IMR-90 (cell line): ENCODE measurements at regions not wholly inside any gene's neighbourhood (a gene's known extent, or its start where the extent isn't known, plus 50 kb on each side); places are given as distances from the start of the nearest gene placed in this dataset.

Experiments used
- ATAC-seq: fragments of 200-7000 bp; cut with Tn5 transposase; 2 replicates; pipeline ENCODE4 v1.9.1; 2020; ENCODE audit warnings: low read depth, mild to moderate bottlenecking, moderate library complexity
- BruUV-seq: library from RNA; stranded (reverse); fragments of 400-500 nt; replicated peaks from 2 replicates; lab custom pipeline; 2021; lab: Mats Ljungman, UMichigan
- CTCF ChIA-PET: fragments of 300-600 bp; formaldehyde crosslinking; extraction: SDS; loops from one replicate; lab custom pipeline; 2021; ENCODE audit warnings: antibody characterized with exemption; lab: Yijun Ruan, JAX
- POLR2A ChIA-PET: fragments of 300-600 bp; sonication (Branson Sonifier 250); formaldehyde crosslinking; loops from one replicate; lab custom pipeline; 2022; ENCODE audit warnings: antibody characterized with exemption; ENCODE audit not compliant: unreplicated experiment; lab: Charles Lee
- DNase-seq: peaks from one replicate; pipeline ENCODE4 v3.0.0; 2013
- H2AFZ ChIP-seq: replicated peaks from 2 replicates; pipeline ENCODE3; 2013; ENCODE audit warnings: low read length, mild to moderate bottlenecking; ENCODE audit not compliant: poor library complexity
- H2AK5ac ChIP-seq: 2 replicates; pipeline ENCODE4 v1.6.1; 2013; ENCODE audit warnings: low read depth, low read length, inconsistent platforms
- H2AK9ac ChIP-seq: replicated peaks from 2 replicates; pipeline ENCODE3; 2013; ENCODE audit warnings: mild to moderate bottlenecking, low read depth, low read length, moderate library complexity; ENCODE audit not compliant: poor library complexity
- H2BK120ac ChIP-seq: 2 replicates; pipeline ENCODE4 v1.6.1; 2013; ENCODE audit warnings: low read depth, low read length, inconsistent platforms
- H2BK15ac ChIP-seq: 3 replicates; pipeline ENCODE4 v1.6.1; 2013; ENCODE audit warnings: low read depth, low read length, inconsistent platforms
- H2BK20ac ChIP-seq: 2 replicates; pipeline ENCODE4 v1.6.1; 2013; ENCODE audit warnings: low read depth, mild to moderate bottlenecking, inconsistent platforms, low read length, moderate library complexity
- H2BK5ac ChIP-seq: 2 replicates; pipeline ENCODE4 v1.6.1; 2013; ENCODE audit warnings: mild to moderate bottlenecking, low read depth, low read length, inconsistent platforms; ENCODE audit not compliant: poor library complexity, severe bottlenecking
- H3K14ac ChIP-seq: replicated peaks from 2 replicates; pipeline ENCODE4 v1.6.1; 2013; ENCODE audit warnings: low read depth, low read length, inconsistent platforms
- H3K18ac ChIP-seq: 2 replicates; pipeline ENCODE4 v1.6.1; 2013; ENCODE audit warnings: low read depth, low read length, control low read depth
- H3K23ac ChIP-seq: 2 replicates; pipeline ENCODE4 v1.6.1; 2013; ENCODE audit warnings: low read depth, low read length, inconsistent platforms
- H3K27ac ChIP-seq: 2 replicates; pipeline ENCODE4 v1.5.1; 2013; ENCODE audit warnings: mild to moderate bottlenecking, control low read depth, low read length; ENCODE audit not compliant: insufficient read depth
- H3K27me3 ChIP-seq: 2 replicates; pipeline ENCODE4 v1.6.1; 2013; ENCODE audit warnings: low read length; ENCODE audit not compliant: control insufficient read depth, insufficient read depth
- H3K36me3 ChIP-seq: 2 replicates; pipeline ENCODE4 v1.6.1; 2013; ENCODE audit warnings: low read length, mixed read lengths; ENCODE audit not compliant: control insufficient read depth, insufficient read depth
- H3K4ac ChIP-seq: 2 replicates; pipeline ENCODE4 v1.6.1; 2013; ENCODE audit warnings: low read depth, low read length, inconsistent platforms
- H3K4me1 ChIP-seq: 2 replicates; pipeline ENCODE4 v1.6.1; 2013; ENCODE audit warnings: low read length, mixed read lengths; ENCODE audit not compliant: control insufficient read depth, insufficient read depth
- H3K4me2 ChIP-seq: 2 replicates; pipeline ENCODE4 v1.6.1; 2013; ENCODE audit warnings: low read depth, mild to moderate bottlenecking, control low read depth, low read length, moderate library complexity
- H3K4me3 ChIP-seq: 2 replicates; pipeline ENCODE4 v1.5.1; 2013; ENCODE audit warnings: low read depth, mild to moderate bottlenecking, control low read depth, low read length, moderate library complexity; ENCODE audit not compliant: insufficient read depth
- H3K56ac ChIP-seq: 2 replicates; pipeline ENCODE4 v1.6.1; 2013; ENCODE audit warnings: low read length, inconsistent platforms; ENCODE audit not compliant: insufficient read depth; ENCODE audit errors: extremely low read depth
- H3K79me1 ChIP-seq, 2 experiments: 2 replicates each; pipeline ENCODE4 v1.6.1; 2013; ENCODE audit warnings: low read length in 2 of 2, inconsistent platforms in 1 of 2, low read depth in 1 of 2
- H3K9ac ChIP-seq: 2 replicates; pipeline ENCODE4 v1.6.1; 2013; ENCODE audit warnings: low read depth, low read length, control low read depth
- H3K9me1 ChIP-seq: 2 replicates; pipeline ENCODE4 v1.6.1; 2013; ENCODE audit warnings: low read length, inconsistent platforms; ENCODE audit not compliant: insufficient read depth
- H3K9me3 ChIP-seq: 2 replicates; pipeline ENCODE4 v1.6.1; 2013; ENCODE audit warnings: low read length; ENCODE audit not compliant: control insufficient read depth, insufficient read depth
- H4K20me1 ChIP-seq: 2 replicates; pipeline ENCODE4 v1.6.1; 2013; ENCODE audit warnings: low read length, inconsistent platforms; ENCODE audit not compliant: insufficient read depth
- H4K5ac ChIP-seq: 2 replicates; pipeline ENCODE4 v1.6.1; 2013; ENCODE audit warnings: mild to moderate bottlenecking, low read depth, low read length, control low read depth
- H4K8ac ChIP-seq, 2 experiments: 2 replicates each; pipeline ENCODE4 v1.6.1; 2013; ENCODE audit warnings: low read depth in 2 of 2, low read length in 2 of 2, control low read depth in 1 of 2, inconsistent platforms in 1 of 2
- H4K91ac ChIP-seq: 2 replicates; pipeline ENCODE4 v1.6.1; 2013; ENCODE audit warnings: low read depth, low read length, inconsistent platforms; ENCODE audit not compliant: insufficient read depth
- BHLHE40 ChIP-seq: fragments of 150-350 bp; IDR thresholded peaks from 2 replicates; pipeline ENCODE4 v1.6.1; 2016; ENCODE audit warnings: mild to moderate bottlenecking, low read depth, low read length
- CEBPB ChIP-seq: IDR thresholded peaks from 2 replicates; pipeline ENCODE4 v1.6.1; 2012; ENCODE audit warnings: low read depth, low read length, improper control_type of control experiment
- CHD1 ChIP-seq: IDR thresholded peaks from 2 replicates; pipeline ENCODE4 v1.6.1; 2012; ENCODE audit warnings: low read depth, low read length, improper control_type of control experiment
- ELK1 ChIP-seq: fragments of 150-350 bp; IDR thresholded peaks from 2 replicates; pipeline ENCODE4 v1.6.1; 2016; ENCODE audit warnings: low read depth, mild to moderate bottlenecking, low read length, moderate library complexity, borderline replicate concordance
- FOS ChIP-seq: fragments of 150-350 bp; IDR thresholded peaks from 2 replicates; pipeline ENCODE4 v1.6.1; 2016; ENCODE audit warnings: low read depth, low read length
- MAFK ChIP-seq: IDR thresholded peaks from 2 replicates; pipeline ENCODE4 v1.6.1; 2012; ENCODE audit warnings: low read depth, low read length, improper control_type of control experiment
- MAZ ChIP-seq: IDR thresholded peaks from 2 replicates; pipeline ENCODE4 v1.6.1; 2012; ENCODE audit warnings: low read depth, mild to moderate bottlenecking, low read length, improper control_type of control experiment, moderate library complexity, borderline replicate concordance
- MXI1 ChIP-seq: IDR thresholded peaks from 2 replicates; pipeline ENCODE4 v1.6.1; 2012; ENCODE audit warnings: low read depth, mild to moderate bottlenecking, low read length, moderate library complexity, borderline replicate concordance
- NFE2L2 ChIP-seq: fragments of 150-350 bp; IDR thresholded peaks from 2 replicates; pipeline ENCODE4 v1.6.1; 2016; ENCODE audit warnings: low read depth, mild to moderate bottlenecking, low read length
- POLR2A ChIP-seq: IDR thresholded peaks from 2 replicates; pipeline ENCODE4 v1.6.1; 2012; ENCODE audit warnings: mild to moderate bottlenecking, low read depth, low read length
- RAD21 ChIP-seq: IDR thresholded peaks from 2 replicates; pipeline ENCODE4 v1.6.1; 2012; ENCODE audit warnings: low read length, improper control_type of control experiment
- RCOR1 ChIP-seq: IDR thresholded peaks from 2 replicates; pipeline ENCODE4 v1.6.1; 2012; ENCODE audit warnings: mild to moderate bottlenecking, low read length, improper control_type of control experiment; ENCODE audit not compliant: insufficient replicate concordance
- RFX5 ChIP-seq: IDR thresholded peaks from 2 replicates; pipeline ENCODE4 v1.8.0; 2012; ENCODE audit warnings: low read depth, mild to moderate bottlenecking, low read length, moderate library complexity
- SMC3 ChIP-seq: fragments of 150-350 bp; IDR thresholded peaks from 2 replicates; pipeline ENCODE4 v1.6.1; 2016; ENCODE audit warnings: low read depth, mild to moderate bottlenecking, antibody characterized with exemption, low read length, moderate library complexity
- USF2 ChIP-seq: fragments of 150-350 bp; IDR thresholded peaks from 2 replicates; pipeline ENCODE4 v1.6.1; 2017; ENCODE audit warnings: mild to moderate bottlenecking, antibody characterized with exemption, low read length, low read depth
- WGBS, 2 experiments: methylation state at CpG; one replicate each; pipeline versions ENCODE4 v1.1.5 to v1.1.7; 2013; ENCODE audit warnings: missing lambda C conversion rate in 2 of 2; ENCODE audit not compliant: insufficient read length in 1 of 2; ENCODE audit errors: extremely low coverage in 2 of 2; 5-methylcytosine and 5-hydroxymethylcytosine counted together
- dilution Hi-C: fragments of 300-500 bp; cut with HindIII; formaldehyde crosslinking; loops from one replicate; pipeline ENCODE4 v1.14.3; 2018; ENCODE audit warnings: low sequenced_read_pairs; ENCODE audit not compliant: unreplicated experiment
- in situ Hi-C: fragments of 300-500 bp; cut with MboI; formaldehyde crosslinking; loops from 3 replicates; pipeline ENCODE4 v1.14.3; 2019; ENCODE audit warnings: low sequenced_read_pairs, inconsistent platforms, mixed read lengths
- intact Hi-C: fragments of 100-400 bp; cut with micrococcal nuclease; formaldehyde crosslinking; loops from 2 replicates; pipeline ENCODE4 v1.10.0; 2022
- TF ChIP-seq, protein P1 (sequence below): conservative IDR thresholded peaks from 2 replicates; pipeline ENCODE4 v1.5.1; 2012; ENCODE audit warnings: mild to moderate bottlenecking, low read depth, low read length, improper control_type of control experiment

DNA sequence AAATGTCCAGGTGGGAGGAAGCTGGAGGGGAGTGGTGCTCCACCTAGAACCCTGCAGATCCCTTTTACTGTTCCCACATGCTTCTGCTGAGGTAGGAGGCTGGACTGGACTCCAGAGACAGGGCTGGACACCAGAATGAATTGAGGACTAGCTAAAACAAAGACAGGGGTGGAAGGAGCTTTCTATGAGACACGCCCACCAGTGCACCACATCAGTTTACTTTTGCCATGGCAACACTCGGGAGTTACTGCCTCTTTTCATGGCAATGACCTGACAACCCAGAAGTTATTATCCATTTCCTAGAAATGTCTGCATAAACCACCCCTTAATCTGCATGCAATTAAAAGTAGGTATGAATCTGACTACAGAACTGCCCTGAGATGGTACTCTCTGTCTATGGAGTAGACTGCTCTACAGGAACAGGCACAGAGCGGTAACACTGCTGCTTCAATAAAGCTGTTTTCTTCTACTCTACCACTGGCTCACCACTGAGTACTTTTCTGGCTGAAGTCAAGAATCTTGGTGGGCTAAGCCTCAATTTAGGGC is 211.7 kb downstream of the TFAP2C start:
- no peak overlapping the region for H3K18ac ChIP-seq
- H3K4ac ChIP-seq, result no peak overlapping the region
- H3K27ac ChIP-seq, result no peak overlapping the region
- H4K91ac ChIP-seq, result no peak overlapping the region
- dilution Hi-C loops, result no loop called here
- no peak overlapping the region for H4K5ac ChIP-seq
- H2BK120ac ChIP-seq, result no peak overlapping the region
- H2BK5ac ChIP-seq, result no peak overlapping the region
- H2BK20ac ChIP-seq, result no peak overlapping the region
- no peak overlapping the region for H2AK9ac ChIP-seq
- DNase-seq (no peak), ATAC-seq (no peak)
- no peak overlapping the region for H3K14ac ChIP-seq
- ChIA-PET CTCF (no interaction called here), POLR2A (no interaction called here)
- H3K27me3 ChIP-seq, result peaks cover 4% of the 10 kb centered on the region
- no peak overlapping the region for H2BK15ac ChIP-seq
- in situ Hi-C loops, result no loop called here
- H3K79me1 ChIP-seq, result no peaks in the 10 kb centered on the region
- no peak overlapping the region for H3K56ac ChIP-seq
- no CpG with 5 or more reads among the region's 3 CpGs for WGBS, 2 experiments
- H3K9ac ChIP-seq, result no peak overlapping the region
- H3K4me3 ChIP-seq, result no peak overlapping the region
- H4K20me1 ChIP-seq, result no peaks in the 10 kb centered on the region
- H3K23ac ChIP-seq, result no peak overlapping the region
- no peaks in the 10 kb centered on the region for H3K4me1 ChIP-seq
- no TSS peak for BruUV-seq
- no peak overlapping the region for H2AK5ac ChIP-seq
- intact Hi-C loops, result no loop called here
- no peaks in the 10 kb centered on the region for H3K9me1 ChIP-seq
- H3K4me2 ChIP-seq, result no peak overlapping the region
- H3K9me3 ChIP-seq, result no peaks in the 10 kb centered on the region
- no peaks in the 10 kb centered on the region for H3K36me3 ChIP-seq
- H2AFZ ChIP-seq, result no peak overlapping the region
- no peak overlapping the region for H4K8ac ChIP-seq
- no peak for TF ChIP-seq SMC3
- no peak for TF ChIP-seq CHD1
- TF ChIP-seq NFE2L2, result no peak
- TF ChIP-seq MXI1, result no peak
- TF ChIP-seq RCOR1, result no peak
- TF ChIP-seq, protein P1, sequence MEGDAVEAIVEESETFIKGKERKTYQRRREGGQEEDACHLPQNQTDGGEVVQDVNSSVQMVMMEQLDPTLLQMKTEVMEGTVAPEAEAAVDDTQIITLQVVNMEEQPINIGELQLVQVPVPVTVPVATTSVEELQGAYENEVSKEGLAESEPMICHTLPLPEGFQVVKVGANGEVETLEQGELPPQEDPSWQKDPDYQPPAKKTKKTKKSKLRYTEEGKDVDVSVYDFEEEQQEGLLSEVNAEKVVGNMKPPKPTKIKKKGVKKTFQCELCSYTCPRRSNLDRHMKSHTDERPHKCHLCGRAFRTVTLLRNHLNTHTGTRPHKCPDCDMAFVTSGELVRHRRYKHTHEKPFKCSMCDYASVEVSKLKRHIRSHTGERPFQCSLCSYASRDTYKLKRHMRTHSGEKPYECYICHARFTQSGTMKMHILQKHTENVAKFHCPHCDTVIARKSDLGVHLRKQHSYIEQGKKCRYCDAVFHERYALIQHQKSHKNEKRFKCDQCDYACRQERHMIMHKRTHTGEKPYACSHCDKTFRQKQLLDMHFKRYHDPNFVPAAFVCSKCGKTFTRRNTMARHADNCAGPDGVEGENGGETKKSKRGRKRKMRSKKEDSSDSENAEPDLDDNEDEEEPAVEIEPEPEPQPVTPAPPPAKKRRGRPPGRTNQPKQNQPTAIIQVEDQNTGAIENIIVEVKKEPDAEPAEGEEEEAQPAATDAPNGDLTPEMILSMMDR, result no peak
- no peak for TF ChIP-seq RFX5
- no peak for TF ChIP-seq MAFK
- TF ChIP-seq FOS, result no peak
- no peak for TF ChIP-seq CEBPB
- TF ChIP-seq BHLHE40, result no peak
- no peak for TF ChIP-seq ELK1
- no peak for TF ChIP-seq USF2
- TF ChIP-seq RAD21, result no peak
- no peak for TF ChIP-seq MAZ
- TF ChIP-seq POLR2A, result no peak
